ENCODE measurements at regions not wholly inside any gene's neighbourhood (a gene's known extent, or its start where the extent isn't known, plus 50 kb on each side); places are given as distances from the start of the nearest gene placed in this dataset.

- TF ChIP-seq HMGXB4 (CRISPR knock-in tag; IDR thresholded peaks at IDR 0.05; ENCODE audit: borderline replicate concordance in 1 of 2, low read depth in 1 of 2) = no peak
- TF ChIP-seq ZNF788 (CRISPR knock-in tag; IDR thresholded peaks at IDR 0.05; ENCODE audit: borderline replicate concordance) = no peak
- TF ChIP-seq CTCF (CRISPR knock-in tag; IDR thresholded peaks at IDR 0.05) = no peak
- TF ChIP-seq EZH2 (conservative IDR thresholded peaks at IDR 0.05; ENCODE audit: low read depth, low read length) = no peak
- no peak for TF ChIP-seq ATF3 (CRISPR knock-in tag; IDR thresholded peaks at IDR 0.05)
- TF ChIP-seq RBFOX2 (IDR thresholded peaks at IDR 0.05; ENCODE audit: low read depth, low read length) = no peak
- TF ChIP-seq POLR2A (IDR thresholded peaks at IDR 0.05; ENCODE audit: insufficient read depth in 1 of 2, low read depth in 2 of 2, low read length in 2 of 2) = no peak
- no peak for TF ChIP-seq RFX5 (IDR thresholded peaks at IDR 0.05; ENCODE audit: low read depth, low read length)
- no peak for TF ChIP-seq MNT (IDR thresholded peaks at IDR 0.05)
- no peak for TF ChIP-seq NCOA2 (CRISPR knock-in tag; IDR thresholded peaks at IDR 0.05)
- TF ChIP-seq ZBTB7B (CRISPR knock-in tag; IDR thresholded peaks at IDR 0.05) = no peak
- no peak for TF ChIP-seq GABPA (IDR thresholded peaks at IDR 0.05; ENCODE audit: low read depth, low read length)
- no peak for TF ChIP-seq GABPA (CRISPR knock-in tag; IDR thresholded peaks at IDR 0.05; ENCODE audit: low read depth)
- TF ChIP-seq STAT6 (CRISPR knock-in tag; IDR thresholded peaks at IDR 0.05; ENCODE audit: borderline replicate concordance) = no peak
- TF ChIP-seq MYNN (CRISPR knock-in tag; IDR thresholded peaks at IDR 0.05; ENCODE audit: low read depth) = no peak
Measured at GRCh38 chr14:86641310-86641709, 1111.4 kb downstream of the FLRT2 start.
